Upper lobe of right lung (tissue), 1 donor: ENCODE measurements at regions not wholly inside any gene's neighbourhood (a gene's known extent, or its start where the extent isn't known, plus 50 kb on each side); places are given as distances from the start of the nearest gene placed in this dataset.

Source experiments
- ATAC-seq: fragments of 200-7000 bp; cut with Tn5 transposase; one replicate; pipeline ENCODE4 v1.9.1; 2020; ENCODE audit warnings: mild to moderate bottlenecking, moderate library complexity
- DNase-seq: peaks from one replicate; pipeline ENCODE4 v3.0.0-alpha.2; 2020
- H3K27ac ChIP-seq: fragments of 200-600 bp; one replicate; pipeline ENCODE4 v1.8.0; 2022
- H3K27me3 ChIP-seq: fragments of 200-600 bp; one replicate; pipeline ENCODE4 v1.8.0; 2022; ENCODE audit warnings: mild to moderate bottlenecking
- H3K36me3 ChIP-seq: fragments of 200-600 bp; one replicate; pipeline ENCODE4 v1.8.0; 2022
- H3K4me1 ChIP-seq: fragments of 200-600 bp; one replicate; pipeline ENCODE4 v1.8.0; 2022
- H3K4me3 ChIP-seq: fragments of 200-600 bp; one replicate; pipeline ENCODE4 v1.8.0; 2022; ENCODE audit warnings: mild to moderate bottlenecking
- H3K9me3 ChIP-seq: fragments of 200-600 bp; one replicate; pipeline ENCODE4 v1.8.0; 2022
- intact Hi-C: fragments of 100-400 bp; cut with DNase I; formaldehyde crosslinking; loops from one replicate; pipeline ENCODE4 v1.11.0; 2022
- TF ChIP-seq, protein P1 (sequence below): fragments of 200-600 bp; IDR thresholded peaks from one replicate; pipeline ENCODE4 v1.8.0; 2022; ENCODE audit warnings: antibody characterized with exemption
- donor health status: DM: no; HTN: yes; CAD: no; lungs with severe emphysema.

DNA sequence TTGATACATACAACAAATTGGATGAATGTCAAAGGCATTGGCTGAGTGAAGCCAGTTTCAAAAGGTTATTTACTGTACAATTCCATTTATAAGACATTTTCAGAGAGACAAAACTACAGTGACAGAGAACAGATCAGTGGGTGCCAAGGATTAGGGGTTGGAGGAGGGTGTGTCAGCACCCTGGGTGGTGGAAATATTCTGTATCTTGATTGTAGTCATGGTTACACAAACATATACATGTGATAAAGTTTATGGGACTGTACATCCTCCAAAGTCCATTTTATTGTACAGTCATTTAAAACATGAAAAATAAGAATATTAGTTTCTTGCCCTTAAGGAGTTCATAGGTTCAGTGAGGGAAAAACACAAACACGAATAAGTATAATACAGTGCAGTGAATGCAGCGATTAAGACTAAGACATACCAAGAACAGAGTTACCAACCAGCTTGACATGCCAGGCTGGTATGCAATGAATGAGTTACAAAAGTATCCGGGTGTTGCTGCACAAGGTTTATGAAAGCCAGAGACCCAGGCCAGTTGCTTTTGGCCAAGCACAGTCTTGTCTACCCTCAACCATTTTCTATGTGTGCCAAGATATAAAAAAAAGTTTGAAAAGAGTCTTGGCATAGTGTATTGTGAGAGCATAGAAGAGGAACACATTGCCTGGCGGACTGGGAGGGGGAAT, 123.6 kb downstream of the MSL3 start:
- H3K9me3 ChIP-seq: no peaks in the 10 kb centered on the region
- DNase-seq (no peak), ATAC-seq (no peak)
- no peak overlapping the region for H3K4me3 ChIP-seq
- H3K4me1 ChIP-seq: no peaks in the 10 kb centered on the region
- no peaks in the 10 kb centered on the region for H3K36me3 ChIP-seq
- TF ChIP-seq, protein P1, sequence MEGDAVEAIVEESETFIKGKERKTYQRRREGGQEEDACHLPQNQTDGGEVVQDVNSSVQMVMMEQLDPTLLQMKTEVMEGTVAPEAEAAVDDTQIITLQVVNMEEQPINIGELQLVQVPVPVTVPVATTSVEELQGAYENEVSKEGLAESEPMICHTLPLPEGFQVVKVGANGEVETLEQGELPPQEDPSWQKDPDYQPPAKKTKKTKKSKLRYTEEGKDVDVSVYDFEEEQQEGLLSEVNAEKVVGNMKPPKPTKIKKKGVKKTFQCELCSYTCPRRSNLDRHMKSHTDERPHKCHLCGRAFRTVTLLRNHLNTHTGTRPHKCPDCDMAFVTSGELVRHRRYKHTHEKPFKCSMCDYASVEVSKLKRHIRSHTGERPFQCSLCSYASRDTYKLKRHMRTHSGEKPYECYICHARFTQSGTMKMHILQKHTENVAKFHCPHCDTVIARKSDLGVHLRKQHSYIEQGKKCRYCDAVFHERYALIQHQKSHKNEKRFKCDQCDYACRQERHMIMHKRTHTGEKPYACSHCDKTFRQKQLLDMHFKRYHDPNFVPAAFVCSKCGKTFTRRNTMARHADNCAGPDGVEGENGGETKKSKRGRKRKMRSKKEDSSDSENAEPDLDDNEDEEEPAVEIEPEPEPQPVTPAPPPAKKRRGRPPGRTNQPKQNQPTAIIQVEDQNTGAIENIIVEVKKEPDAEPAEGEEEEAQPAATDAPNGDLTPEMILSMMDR: no peak
- H3K27me3 ChIP-seq: no peaks in the 10 kb centered on the region
- no peak overlapping the region for H3K27ac ChIP-seq
- intact Hi-C loops: no loop called here

DNA sequence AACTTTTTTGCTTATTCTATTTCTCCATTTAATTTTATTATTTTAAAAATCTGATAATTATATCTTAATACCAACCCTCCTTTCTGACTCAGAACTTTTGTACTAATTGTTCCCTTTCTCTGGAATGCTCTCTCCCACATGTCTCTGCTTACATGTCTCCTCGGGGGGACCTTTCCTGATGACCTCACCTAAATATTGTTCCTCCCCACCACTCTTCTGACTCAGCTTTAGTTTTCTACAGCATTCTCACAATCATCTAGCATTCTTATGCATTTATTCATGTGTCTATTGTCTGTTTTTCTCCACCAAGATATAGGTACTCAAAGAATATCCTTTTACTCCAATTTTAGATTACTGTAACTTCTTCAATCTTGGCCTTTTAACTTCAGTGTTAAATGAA, 128.7 kb downstream of the MSL3 start:
- no peaks in the 10 kb centered on the region for H3K9me3 ChIP-seq
- H3K27ac ChIP-seq: no peak overlapping the region
- DNase-seq: no peak
- no peak overlapping the region for H3K4me3 ChIP-seq
- intact Hi-C loops: no loop called here
- TF ChIP-seq, protein P1: no peak
- H3K36me3 ChIP-seq: no peaks in the 10 kb centered on the region
- ATAC-seq: no peak
- no peaks in the 10 kb centered on the region for H3K4me1 ChIP-seq
- no peaks in the 10 kb centered on the region for H3K27me3 ChIP-seq

DNA sequence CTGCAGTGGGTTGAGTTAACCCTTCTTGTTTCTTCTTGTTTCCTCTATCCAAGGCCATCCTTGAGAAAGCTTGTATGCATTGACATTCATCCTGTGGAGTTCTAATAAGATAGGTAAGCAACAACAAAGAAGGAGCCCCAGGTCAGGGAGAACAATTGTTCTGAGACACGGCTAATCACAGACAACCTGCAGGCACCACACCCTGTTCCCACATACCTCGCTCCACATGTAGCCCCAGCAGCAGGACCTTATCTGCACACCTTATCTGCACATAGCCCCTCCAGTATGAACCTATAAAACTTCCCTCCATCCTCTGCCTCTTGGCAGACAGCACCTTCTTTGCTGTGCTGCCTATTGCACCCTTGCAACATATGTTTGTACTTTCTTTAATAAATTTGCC, 129.1 kb downstream of the MSL3 start:
- intact Hi-C loops: no loop called here
- no peak for ATAC-seq
- TF ChIP-seq, protein P1: no peak

DNA sequence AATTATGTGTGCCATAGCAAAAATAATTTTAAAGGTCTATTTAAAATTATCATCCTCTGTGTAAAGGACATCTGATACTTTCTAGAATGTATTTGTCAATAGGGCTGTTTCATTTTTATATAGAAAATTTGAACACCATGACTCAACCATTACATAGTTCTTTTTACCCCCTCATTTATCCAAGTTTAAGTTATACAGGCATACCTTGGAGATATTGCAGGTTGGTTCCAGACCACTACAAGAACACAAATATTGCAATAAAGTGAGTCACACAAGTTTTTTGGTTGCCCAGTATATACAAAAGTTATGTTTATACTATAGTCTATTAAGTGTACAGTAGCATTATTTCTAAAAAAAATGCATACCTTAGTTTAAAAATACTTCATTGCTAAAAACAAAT, 130.4 kb downstream of the MSL3 start:
- Histone ChIP-seq H3K36me3 (no peaks in the 10 kb centered on the region), H3K27me3 (no peaks in the 10 kb centered on the region), H3K9me3 (no peaks in the 10 kb centered on the region), H3K27ac (no peak overlapping the region), H3K4me1 (no peaks in the 10 kb centered on the region), H3K4me3 (no peak overlapping the region)
- TF ChIP-seq, protein P1: no peak
- intact Hi-C loops: no loop called here
- ATAC-seq (no peak), DNase-seq (no peak)

More for the DNA sequence above, 129.1 kb downstream of the MSL3 start:
- H3K27ac ChIP-seq: no peak overlapping the region
- no peaks in the 10 kb centered on the region for H3K36me3 ChIP-seq
- H3K27me3 ChIP-seq: no peaks in the 10 kb centered on the region
- H3K9me3 ChIP-seq: no peaks in the 10 kb centered on the region
- H3K4me3 ChIP-seq: no peak overlapping the region
- DNase-seq: no peak
- no peaks in the 10 kb centered on the region for H3K4me1 ChIP-seq

DNA sequence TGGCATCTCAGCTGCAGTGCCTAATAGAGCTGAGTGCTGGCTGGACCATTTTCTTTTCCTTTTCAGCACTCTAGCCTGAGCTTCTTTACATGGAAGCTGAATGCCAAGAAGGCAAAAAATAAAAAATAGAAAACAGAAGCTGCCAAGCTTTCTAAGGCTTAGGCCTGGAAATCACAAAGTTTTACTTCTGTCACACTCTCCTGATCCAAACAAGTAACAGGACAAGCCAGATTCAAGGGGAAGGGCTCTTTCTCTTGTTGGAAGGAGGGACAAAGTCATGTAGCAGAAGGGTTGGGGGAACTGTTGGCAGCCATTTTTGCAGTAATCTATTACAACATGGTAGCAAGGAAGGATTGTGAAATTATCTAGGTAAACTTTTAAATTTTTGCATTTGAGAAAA, 131.8 kb downstream of the MSL3 start:
- intact Hi-C loops: no loop called here
- ATAC-seq (no peak), DNase-seq (no peak)
- Histone ChIP-seq H3K4me1 (no peaks in the 10 kb centered on the region), H3K36me3 (no peaks in the 10 kb centered on the region), H3K9me3 (no peaks in the 10 kb centered on the region), H3K4me3 (no peak overlapping the region), H3K27me3 (no peaks in the 10 kb centered on the region), H3K27ac (no peak overlapping the region)
- TF ChIP-seq, protein P1: no peak
